ENCODE measurements at regions not wholly inside any gene's neighbourhood (a gene's known extent, or its start where the extent isn't known, plus 50 kb on each side); places are given as distances from the start of the nearest gene placed in this dataset.
"Not testable (repeated sequence)": the region's sequence is repeated elsewhere in the genome, so short reads cannot be mapped to it uniquely, and the experiment has no call there.

- DNase-seq (ENCODE audit: low read depth in 2 of 2): no peak
These were observed 70.0 kb downstream of the MZT1 start for GRCh38 chr13:72657379-72657778.

- no peak for DNase-seq (ENCODE audit: low read depth in 2 of 2)
These were observed 71.1 kb downstream of the MZT1 start for GRCh38 chr13:72656357-72656756.

- DNase-seq (ENCODE audit: low read depth in 2 of 2): no peak
These were observed 73.9 kb downstream of the MZT1 start for GRCh38 chr13:72653506-72653905.

GRCh38 chr13:72652681-72653080 is 74.7 kb downstream of the MZT1 start:
- no peak for DNase-seq (ENCODE audit: low read depth in 2 of 2)

- DNase-seq (ENCODE audit: low read depth in 2 of 2): no peak
These were observed 76.3 kb downstream of the MZT1 start for GRCh38 chr13:72651144-72651543.

- no peak for DNase-seq (ENCODE audit: low read depth in 2 of 2)
These were observed 77.3 kb downstream of the MZT1 start for GRCh38 chr13:72650051-72650700.

GRCh38 chr13:72648513-72649065 is 78.8 kb downstream of the MZT1 start:
- no peak for DNase-seq (ENCODE audit: low read depth in 2 of 2)

GRCh38 chr13:72647422-72647821 is 80.0 kb downstream of the MZT1 start:
- no peak for DNase-seq (ENCODE audit: low read depth in 2 of 2)

- no peak for DNase-seq (ENCODE audit: low read depth in 2 of 2)
These were observed 81.9 kb downstream of the MZT1 start for GRCh38 chr13:72645521-72645920.

GRCh38 chr13:72643311-72643989 is 84.0 kb downstream of the MZT1 start:
- peak; percentile 4 to 40 for DNase-seq (ENCODE audit: low read depth in 2 of 2)

- no peak for DNase-seq (ENCODE audit: low read depth in 2 of 2)
These were observed 88.1 kb downstream of the MZT1 start for GRCh38 chr13:72639377-72639776.

- DNase-seq (ENCODE audit: low read depth in 2 of 2): no peak
These were observed 89.2 kb downstream of the MZT1 start for GRCh38 chr13:72638059-72638815.

- no peak for DNase-seq (ENCODE audit: low read depth in 2 of 2)
These were observed 89.9 kb downstream of the MZT1 start for GRCh38 chr13:72637561-72637960.

GRCh38 chr13:72634859-72635258 is 92.6 kb downstream of the MZT1 start:
- no peak for DNase-seq (ENCODE audit: low read depth in 2 of 2)

- no peak for DNase-seq (ENCODE audit: low read depth in 2 of 2)
These were observed 104.9 kb downstream of the MZT1 start for GRCh38 chr13:72622546-72622945.

GRCh38 chr13:72620874-72621273 is 106.6 kb downstream of the MZT1 start:
- DNase-seq (ENCODE audit: low read depth in 2 of 2): no peak

GRCh38 chr13:72617951-72618350 is 109.5 kb downstream of the MZT1 start:
- DNase-seq (ENCODE audit: low read depth in 2 of 2): no peak

- no peak for DNase-seq (ENCODE audit: low read depth in 2 of 2)
These were observed 110.2 kb downstream of the MZT1 start for GRCh38 chr13:72617186-72617585.

GRCh38 chr13:72610251-72610891 is 117.1 kb downstream of the MZT1 start:
- DNase-seq (ENCODE audit: low read depth in 2 of 2): not testable (repeated sequence)

- no peak for DNase-seq (ENCODE audit: low read depth in 2 of 2)
These were observed 128.2 kb downstream of the MZT1 start for GRCh38 chr13:72599178-72599743.

- no peak for DNase-seq (ENCODE audit: low read depth in 2 of 2)
These were observed 137.2 kb downstream of the MZT1 start for GRCh38 chr13:72590091-72590740.

All from stimulated activated CD4-positive, alpha-beta T cell treated with anti-CD3 and anti-CD28 coated beads, Interleukin-15, amount 100 ng/mL, for 48 hours (primary cell).